ENCODE measurements at regions not wholly inside any gene's neighbourhood (a gene's known extent, or its start where the extent isn't known, plus 50 kb on each side); places are given as distances from the start of the nearest gene placed in this dataset.

- no peak for FAIRE-seq
- H3K4me3 Mint-ChIP-seq (ENCODE audit: unreplicated experiment): no peak overlapping the region
These were observed 244.2 kb upstream of the EDIL3 start for GRCh38 chr5:84628918-84629317.

GRCh38 chr5:84623019-84623418 lies 238.3 kb upstream of the EDIL3 start:
- no peak overlapping the region for H3K4me3 ChIP-seq (ENCODE audit: insufficient read depth, low read depth, low read length)
- FAIRE-seq: no peak
- no peak overlapping the region for H3K4me3 Mint-ChIP-seq (ENCODE audit: unreplicated experiment)
- H3K27ac Mint-ChIP-seq (ENCODE audit: unreplicated experiment): no peak overlapping the region
- H3K36me3 Mint-ChIP-seq (ENCODE audit: low read depth, unreplicated experiment): no peaks in the 10 kb centered on the region
- peaks cover 3% of the 10 kb centered on the region for H3K4me1 Mint-ChIP-seq (ENCODE audit: low read depth, unreplicated experiment)
- no peaks in the 10 kb centered on the region for H3K27me3 ChIP-seq (ENCODE audit: insufficient read depth, low read length)
- no peaks in the 10 kb centered on the region for H3K4me1 ChIP-seq (ENCODE audit: insufficient read depth, low read length)
- no peak for TF ChIP-seq CTCF (IDR thresholded peaks at IDR 0.05; ENCODE audit: insufficient read depth, low read depth, low read length)
- H3K9me3 ChIP-seq (ENCODE audit: insufficient read depth, low read depth, low read length): no peaks in the 10 kb centered on the region
- DNase-seq (ENCODE audit: low read depth): peak; percentile 9
- no peaks in the 10 kb centered on the region for H3K9me3 Mint-ChIP-seq (ENCODE audit: unreplicated experiment)
- H3K36me3 ChIP-seq (ENCODE audit: insufficient read depth, low read length): no peaks in the 10 kb centered on the region
- no peak overlapping the region for H2AFZ ChIP-seq (ENCODE audit: low read depth, low read length)
- H4K20me1 ChIP-seq (ENCODE audit: insufficient read depth, low read length): no peaks in the 10 kb centered on the region
- H3K9ac ChIP-seq (ENCODE audit: low read length): no peak overlapping the region
- no peaks in the 10 kb centered on the region for H3K27me3 Mint-ChIP-seq (ENCODE audit: low read depth, unreplicated experiment)
- no peaks in the 10 kb centered on the region for H3K79me2 ChIP-seq (ENCODE audit: insufficient read depth, low read length)
- no peak overlapping the region for H3K27ac ChIP-seq (ENCODE audit: low read depth, low read length)
- no peak overlapping the region for H3K4me2 ChIP-seq (ENCODE audit: low read length)

More at GRCh38 chr5:84628918-84629317, 244.2 kb upstream of the EDIL3 start:
- TF ChIP-seq EZH2 (IDR thresholded peaks at IDR 0.05; ENCODE audit: insufficient read depth, low read length) (no peak), CTCF (IDR thresholded peaks at IDR 0.05; ENCODE audit: insufficient read depth, low read depth, low read length) (no peak)
- Histone ChIP-seq H2AFZ (ENCODE audit: low read depth, low read length) (no peak overlapping the region), H4K20me1 (ENCODE audit: insufficient read depth, low read length) (no peaks in the 10 kb centered on the region), H3K79me2 (ENCODE audit: insufficient read depth, low read length) (no peaks in the 10 kb centered on the region), H3K36me3 (ENCODE audit: insufficient read depth, low read length) (no peaks in the 10 kb centered on the region), H3K4me3 (ENCODE audit: insufficient read depth, low read depth, low read length) (no peak overlapping the region), H3K4me2 (ENCODE audit: low read length) (no peak overlapping the region), H3K27me3 (ENCODE audit: insufficient read depth, low read length) (no peaks in the 10 kb centered on the region), H3K4me1 (ENCODE audit: insufficient read depth, low read length) (no peaks in the 10 kb centered on the region), H3K9me3 (ENCODE audit: insufficient read depth, low read depth, low read length) (no peaks in the 10 kb centered on the region), H3K27ac (ENCODE audit: low read depth, low read length) (no peak overlapping the region), H3K9ac (ENCODE audit: low read length) (no peak overlapping the region)
- no peak for DNase-seq (ENCODE audit: low read depth)
- H3K27ac Mint-ChIP-seq (ENCODE audit: unreplicated experiment): no peak overlapping the region
- no peaks in the 10 kb centered on the region for H3K9me3 Mint-ChIP-seq (ENCODE audit: unreplicated experiment)
- no peaks in the 10 kb centered on the region for H3K36me3 Mint-ChIP-seq (ENCODE audit: low read depth, unreplicated experiment)
- no peaks in the 10 kb centered on the region for H3K4me1 Mint-ChIP-seq (ENCODE audit: low read depth, unreplicated experiment)
- H3K27me3 Mint-ChIP-seq (ENCODE audit: low read depth, unreplicated experiment): no peaks in the 10 kb centered on the region

- Histone ChIP-seq H3K79me2 (ENCODE audit: insufficient read depth, low read length) (no peaks in the 10 kb centered on the region), H3K27ac (ENCODE audit: low read depth, low read length) (no peak overlapping the region), H3K9me3 (ENCODE audit: insufficient read depth, low read depth, low read length) (no peaks in the 10 kb centered on the region), H2AFZ (ENCODE audit: low read depth, low read length) (no peak overlapping the region), H3K9ac (ENCODE audit: low read length) (no peak overlapping the region), H3K36me3 (ENCODE audit: insufficient read depth, low read length) (no peaks in the 10 kb centered on the region), H3K27me3 (ENCODE audit: insufficient read depth, low read length) (no peaks in the 10 kb centered on the region), H3K4me1 (ENCODE audit: insufficient read depth, low read length) (no peaks in the 10 kb centered on the region), H3K4me2 (ENCODE audit: low read length) (no peak overlapping the region), H3K4me3 (ENCODE audit: insufficient read depth, low read depth, low read length) (no peak overlapping the region), H4K20me1 (ENCODE audit: insufficient read depth, low read length) (no peaks in the 10 kb centered on the region)
- no peak for TF ChIP-seq CTCF (IDR thresholded peaks at IDR 0.05; ENCODE audit: insufficient read depth, low read depth, low read length)
- Mint-ChIP-seq H3K4me3 (ENCODE audit: unreplicated experiment) (no peak overlapping the region), H3K9me3 (ENCODE audit: unreplicated experiment) (no peaks in the 10 kb centered on the region), H3K27me3 (ENCODE audit: low read depth, unreplicated experiment) (no peaks in the 10 kb centered on the region), H3K4me1 (ENCODE audit: low read depth, unreplicated experiment) (peaks cover 3% of the 10 kb centered on the region), H3K36me3 (ENCODE audit: low read depth, unreplicated experiment) (no peaks in the 10 kb centered on the region), H3K27ac (ENCODE audit: unreplicated experiment) (no peak overlapping the region)
- FAIRE-seq (no peak), DNase-seq (ENCODE audit: low read depth) (no peak)
These were observed 237.8 kb upstream of the EDIL3 start for GRCh38 chr5:84622461-84622860.
